IMR-90 (cell line): ENCODE measurements at regions not wholly inside any gene's neighbourhood (a gene's known extent, or its start where the extent isn't known, plus 50 kb on each side); places are given as distances from the start of the nearest gene placed in this dataset.

Source experiments
- ATAC-seq: fragments of 200-7000 bp; cut with Tn5 transposase; 2 replicates; pipeline ENCODE4 v1.9.1; 2020; ENCODE audit warnings: low read depth, mild to moderate bottlenecking, moderate library complexity
- BruUV-seq: library from RNA; stranded (reverse); fragments of 400-500 nt; replicated peaks from 2 replicates; lab custom pipeline; 2021; lab: Mats Ljungman, UMichigan
- CTCF ChIA-PET: fragments of 300-600 bp; formaldehyde crosslinking; extraction: SDS; loops from one replicate; lab custom pipeline; 2021; ENCODE audit warnings: antibody characterized with exemption; lab: Yijun Ruan, JAX
- POLR2A ChIA-PET: fragments of 300-600 bp; sonication (Branson Sonifier 250); formaldehyde crosslinking; loops from one replicate; lab custom pipeline; 2022; ENCODE audit warnings: antibody characterized with exemption; ENCODE audit not compliant: unreplicated experiment; lab: Charles Lee
- DNase-seq: peaks from one replicate; pipeline ENCODE4 v3.0.0; 2013
- H2AFZ ChIP-seq: replicated peaks from 2 replicates; pipeline ENCODE3; 2013; ENCODE audit warnings: low read length, mild to moderate bottlenecking; ENCODE audit not compliant: poor library complexity
- H2AK5ac ChIP-seq: 2 replicates; pipeline ENCODE4 v1.6.1; 2013; ENCODE audit warnings: low read depth, low read length, inconsistent platforms
- H2AK9ac ChIP-seq: replicated peaks from 2 replicates; pipeline ENCODE3; 2013; ENCODE audit warnings: mild to moderate bottlenecking, low read depth, low read length, moderate library complexity; ENCODE audit not compliant: poor library complexity
- H2BK120ac ChIP-seq: 2 replicates; pipeline ENCODE4 v1.6.1; 2013; ENCODE audit warnings: low read depth, low read length, inconsistent platforms
- H2BK15ac ChIP-seq: 3 replicates; pipeline ENCODE4 v1.6.1; 2013; ENCODE audit warnings: low read depth, low read length, inconsistent platforms
- H2BK20ac ChIP-seq: 2 replicates; pipeline ENCODE4 v1.6.1; 2013; ENCODE audit warnings: low read depth, mild to moderate bottlenecking, inconsistent platforms, low read length, moderate library complexity
- H2BK5ac ChIP-seq: 2 replicates; pipeline ENCODE4 v1.6.1; 2013; ENCODE audit warnings: mild to moderate bottlenecking, low read depth, low read length, inconsistent platforms; ENCODE audit not compliant: poor library complexity, severe bottlenecking
- H3K14ac ChIP-seq: replicated peaks from 2 replicates; pipeline ENCODE4 v1.6.1; 2013; ENCODE audit warnings: low read depth, low read length, inconsistent platforms
- H3K18ac ChIP-seq: 2 replicates; pipeline ENCODE4 v1.6.1; 2013; ENCODE audit warnings: low read depth, low read length, control low read depth
- H3K23ac ChIP-seq: 2 replicates; pipeline ENCODE4 v1.6.1; 2013; ENCODE audit warnings: low read depth, low read length, inconsistent platforms
- H3K27ac ChIP-seq: 2 replicates; pipeline ENCODE4 v1.5.1; 2013; ENCODE audit warnings: mild to moderate bottlenecking, control low read depth, low read length; ENCODE audit not compliant: insufficient read depth
- H3K27me3 ChIP-seq: 2 replicates; pipeline ENCODE4 v1.6.1; 2013; ENCODE audit warnings: low read length; ENCODE audit not compliant: control insufficient read depth, insufficient read depth
- H3K36me3 ChIP-seq: 2 replicates; pipeline ENCODE4 v1.6.1; 2013; ENCODE audit warnings: low read length, mixed read lengths; ENCODE audit not compliant: control insufficient read depth, insufficient read depth
- H3K4ac ChIP-seq: 2 replicates; pipeline ENCODE4 v1.6.1; 2013; ENCODE audit warnings: low read depth, low read length, inconsistent platforms
- H3K4me1 ChIP-seq: 2 replicates; pipeline ENCODE4 v1.6.1; 2013; ENCODE audit warnings: low read length, mixed read lengths; ENCODE audit not compliant: control insufficient read depth, insufficient read depth
- H3K4me2 ChIP-seq: 2 replicates; pipeline ENCODE4 v1.6.1; 2013; ENCODE audit warnings: low read depth, mild to moderate bottlenecking, control low read depth, low read length, moderate library complexity
- H3K4me3 ChIP-seq: 2 replicates; pipeline ENCODE4 v1.5.1; 2013; ENCODE audit warnings: low read depth, mild to moderate bottlenecking, control low read depth, low read length, moderate library complexity; ENCODE audit not compliant: insufficient read depth
- H3K56ac ChIP-seq: 2 replicates; pipeline ENCODE4 v1.6.1; 2013; ENCODE audit warnings: low read length, inconsistent platforms; ENCODE audit not compliant: insufficient read depth; ENCODE audit errors: extremely low read depth
- H3K79me1 ChIP-seq, 2 experiments: 2 replicates each; pipeline ENCODE4 v1.6.1; 2013; ENCODE audit warnings: low read length in 2 of 2, inconsistent platforms in 1 of 2, low read depth in 1 of 2
- H3K9ac ChIP-seq: 2 replicates; pipeline ENCODE4 v1.6.1; 2013; ENCODE audit warnings: low read depth, low read length, control low read depth
- H3K9me1 ChIP-seq: 2 replicates; pipeline ENCODE4 v1.6.1; 2013; ENCODE audit warnings: low read length, inconsistent platforms; ENCODE audit not compliant: insufficient read depth
- H3K9me3 ChIP-seq: 2 replicates; pipeline ENCODE4 v1.6.1; 2013; ENCODE audit warnings: low read length; ENCODE audit not compliant: control insufficient read depth, insufficient read depth
- H4K20me1 ChIP-seq: 2 replicates; pipeline ENCODE4 v1.6.1; 2013; ENCODE audit warnings: low read length, inconsistent platforms; ENCODE audit not compliant: insufficient read depth
- H4K5ac ChIP-seq: 2 replicates; pipeline ENCODE4 v1.6.1; 2013; ENCODE audit warnings: mild to moderate bottlenecking, low read depth, low read length, control low read depth
- H4K8ac ChIP-seq, 2 experiments: 2 replicates each; pipeline ENCODE4 v1.6.1; 2013; ENCODE audit warnings: low read depth in 2 of 2, low read length in 2 of 2, control low read depth in 1 of 2, inconsistent platforms in 1 of 2
- H4K91ac ChIP-seq: 2 replicates; pipeline ENCODE4 v1.6.1; 2013; ENCODE audit warnings: low read depth, low read length, inconsistent platforms; ENCODE audit not compliant: insufficient read depth
- BHLHE40 ChIP-seq: fragments of 150-350 bp; IDR thresholded peaks from 2 replicates; pipeline ENCODE4 v1.6.1; 2016; ENCODE audit warnings: mild to moderate bottlenecking, low read depth, low read length
- CEBPB ChIP-seq: IDR thresholded peaks from 2 replicates; pipeline ENCODE4 v1.6.1; 2012; ENCODE audit warnings: low read depth, low read length, improper control_type of control experiment
- CHD1 ChIP-seq: IDR thresholded peaks from 2 replicates; pipeline ENCODE4 v1.6.1; 2012; ENCODE audit warnings: low read depth, low read length, improper control_type of control experiment
- CTCF ChIP-seq: conservative IDR thresholded peaks from 2 replicates; pipeline ENCODE4 v1.5.1; 2012; ENCODE audit warnings: mild to moderate bottlenecking, low read depth, low read length, improper control_type of control experiment
- FOS ChIP-seq: fragments of 150-350 bp; IDR thresholded peaks from 2 replicates; pipeline ENCODE4 v1.6.1; 2016; ENCODE audit warnings: low read depth, low read length
- MAFK ChIP-seq: IDR thresholded peaks from 2 replicates; pipeline ENCODE4 v1.6.1; 2012; ENCODE audit warnings: low read depth, low read length, improper control_type of control experiment
- MAZ ChIP-seq: IDR thresholded peaks from 2 replicates; pipeline ENCODE4 v1.6.1; 2012; ENCODE audit warnings: low read depth, mild to moderate bottlenecking, low read length, improper control_type of control experiment, moderate library complexity, borderline replicate concordance
- MXI1 ChIP-seq: IDR thresholded peaks from 2 replicates; pipeline ENCODE4 v1.6.1; 2012; ENCODE audit warnings: low read depth, mild to moderate bottlenecking, low read length, moderate library complexity, borderline replicate concordance
- NFE2L2 ChIP-seq: fragments of 150-350 bp; IDR thresholded peaks from 2 replicates; pipeline ENCODE4 v1.6.1; 2016; ENCODE audit warnings: low read depth, mild to moderate bottlenecking, low read length
- POLR2A ChIP-seq: IDR thresholded peaks from 2 replicates; pipeline ENCODE4 v1.6.1; 2012; ENCODE audit warnings: mild to moderate bottlenecking, low read depth, low read length
- RAD21 ChIP-seq: IDR thresholded peaks from 2 replicates; pipeline ENCODE4 v1.6.1; 2012; ENCODE audit warnings: low read length, improper control_type of control experiment
- RCOR1 ChIP-seq: IDR thresholded peaks from 2 replicates; pipeline ENCODE4 v1.6.1; 2012; ENCODE audit warnings: mild to moderate bottlenecking, low read length, improper control_type of control experiment; ENCODE audit not compliant: insufficient replicate concordance
- RFX5 ChIP-seq: IDR thresholded peaks from 2 replicates; pipeline ENCODE4 v1.8.0; 2012; ENCODE audit warnings: low read depth, mild to moderate bottlenecking, low read length, moderate library complexity
- SMC3 ChIP-seq: fragments of 150-350 bp; IDR thresholded peaks from 2 replicates; pipeline ENCODE4 v1.6.1; 2016; ENCODE audit warnings: low read depth, mild to moderate bottlenecking, antibody characterized with exemption, low read length, moderate library complexity
- WGBS, 2 experiments: methylation state at CpG; one replicate each; pipeline versions ENCODE4 v1.1.5 to v1.1.7; 2013; ENCODE audit warnings: missing lambda C conversion rate in 2 of 2; ENCODE audit not compliant: insufficient read length in 1 of 2; ENCODE audit errors: extremely low coverage in 2 of 2; 5-methylcytosine and 5-hydroxymethylcytosine counted together
- dilution Hi-C: fragments of 300-500 bp; cut with HindIII; formaldehyde crosslinking; loops from one replicate; pipeline ENCODE4 v1.14.3; 2018; ENCODE audit warnings: low sequenced_read_pairs; ENCODE audit not compliant: unreplicated experiment
- in situ Hi-C: fragments of 300-500 bp; cut with MboI; formaldehyde crosslinking; loops from 3 replicates; pipeline ENCODE4 v1.14.3; 2019; ENCODE audit warnings: low sequenced_read_pairs, inconsistent platforms, mixed read lengths
- intact Hi-C: fragments of 100-400 bp; cut with micrococcal nuclease; formaldehyde crosslinking; loops from 2 replicates; pipeline ENCODE4 v1.10.0; 2022
- TF ChIP-seq, protein P1 (sequence below): fragments of 150-350 bp; IDR thresholded peaks from 2 replicates; pipeline ENCODE4 v1.6.1; 2016; ENCODE audit warnings: low read depth, mild to moderate bottlenecking, low read length, moderate library complexity, borderline replicate concordance
- TF ChIP-seq, protein P2 (sequence below): fragments of 150-350 bp; IDR thresholded peaks from 2 replicates; pipeline ENCODE4 v1.6.1; 2017; ENCODE audit warnings: mild to moderate bottlenecking, antibody characterized with exemption, low read length, low read depth

DNA sequence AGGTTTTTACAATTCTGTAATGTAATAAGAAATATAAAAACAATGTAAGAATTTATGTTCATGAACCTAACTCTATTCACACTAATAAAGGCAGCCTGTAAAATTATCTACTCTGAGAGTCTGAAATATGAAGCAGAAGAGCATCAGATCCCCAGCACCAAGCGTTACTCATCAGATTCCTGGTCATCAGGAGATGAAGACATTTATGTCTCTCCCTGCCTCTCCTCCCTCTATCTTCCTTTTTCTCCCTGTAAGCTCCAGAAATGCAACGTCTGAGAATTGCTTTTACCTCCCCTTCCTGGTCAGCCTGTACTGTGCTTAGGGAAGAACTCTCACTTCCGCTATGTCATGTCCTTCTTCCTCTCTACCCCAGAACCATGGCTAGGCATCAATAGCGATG lies 114.4 kb upstream of the SLIT3 start:
- ChIA-PET CTCF (no interaction called here), POLR2A (no interaction called here)
- no peaks in the 10 kb centered on the region for H3K79me1 ChIP-seq
- no peak overlapping the region for H3K18ac ChIP-seq
- H2AK5ac ChIP-seq, result no peak overlapping the region
- no peak overlapping the region for H3K4ac ChIP-seq
- H2BK15ac ChIP-seq, result no peak overlapping the region
- no peaks in the 10 kb centered on the region for H3K9me1 ChIP-seq
- no peak overlapping the region for H3K23ac ChIP-seq
- H3K4me1 ChIP-seq, result no peaks in the 10 kb centered on the region
- TF ChIP-seq POLR2A (no peak), RCOR1 (no peak), NFE2L2 (no peak), MXI1 (no peak), MAZ (no peak), FOS (no peak), RFX5 (no peak), CHD1 (no peak), RAD21 (no peak), CEBPB (no peak), BHLHE40 (no peak), CTCF (no peak), MAFK (no peak), SMC3 (no peak)
- TF ChIP-seq, protein P1, sequence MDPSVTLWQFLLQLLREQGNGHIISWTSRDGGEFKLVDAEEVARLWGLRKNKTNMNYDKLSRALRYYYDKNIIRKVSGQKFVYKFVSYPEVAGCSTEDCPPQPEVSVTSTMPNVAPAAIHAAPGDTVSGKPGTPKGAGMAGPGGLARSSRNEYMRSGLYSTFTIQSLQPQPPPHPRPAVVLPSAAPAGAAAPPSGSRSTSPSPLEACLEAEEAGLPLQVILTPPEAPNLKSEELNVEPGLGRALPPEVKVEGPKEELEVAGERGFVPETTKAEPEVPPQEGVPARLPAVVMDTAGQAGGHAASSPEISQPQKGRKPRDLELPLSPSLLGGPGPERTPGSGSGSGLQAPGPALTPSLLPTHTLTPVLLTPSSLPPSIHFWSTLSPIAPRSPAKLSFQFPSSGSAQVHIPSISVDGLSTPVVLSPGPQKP, result no peak
- TF ChIP-seq, protein P2, sequence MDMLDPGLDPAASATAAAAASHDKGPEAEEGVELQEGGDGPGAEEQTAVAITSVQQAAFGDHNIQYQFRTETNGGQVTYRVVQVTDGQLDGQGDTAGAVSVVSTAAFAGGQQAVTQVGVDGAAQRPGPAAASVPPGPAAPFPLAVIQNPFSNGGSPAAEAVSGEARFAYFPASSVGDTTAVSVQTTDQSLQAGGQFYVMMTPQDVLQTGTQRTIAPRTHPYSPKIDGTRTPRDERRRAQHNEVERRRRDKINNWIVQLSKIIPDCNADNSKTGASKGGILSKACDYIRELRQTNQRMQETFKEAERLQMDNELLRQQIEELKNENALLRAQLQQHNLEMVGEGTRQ, result no peak
- H3K56ac ChIP-seq, result no peak overlapping the region
- H3K14ac ChIP-seq, result no peak overlapping the region
- H4K20me1 ChIP-seq, result no peaks in the 10 kb centered on the region
- no CpG with 5 or more reads among the region's 4 CpGs for WGBS, 2 experiments
- no peak overlapping the region for H3K4me3 ChIP-seq
- H3K4me2 ChIP-seq, result no peak overlapping the region
- no peak overlapping the region for H2BK120ac ChIP-seq
- H3K27ac ChIP-seq, result no peak overlapping the region
- H4K91ac ChIP-seq, result no peak overlapping the region
- intact Hi-C loops (no loop called here), in situ Hi-C loops (no loop called here), dilution Hi-C loops (no loop called here)
- ATAC-seq (no peak), DNase-seq (no peak)
- H2AFZ ChIP-seq, result no peak overlapping the region
- no peak overlapping the region for H2AK9ac ChIP-seq
- no peaks in the 10 kb centered on the region for H3K9me3 ChIP-seq
- BruUV-seq, result no TSS peak
- H3K27me3 ChIP-seq, result no peaks in the 10 kb centered on the region
- no peak overlapping the region for H3K9ac ChIP-seq
- H2BK5ac ChIP-seq, result no peak overlapping the region
- no peak overlapping the region for H4K5ac ChIP-seq
- H2BK20ac ChIP-seq, result no peak overlapping the region
- H3K36me3 ChIP-seq, result no peaks in the 10 kb centered on the region
- H4K8ac ChIP-seq, result no peak overlapping the region
